ENCODE measurements at regions not wholly inside any gene's neighbourhood (a gene's known extent, or its start where the extent isn't known, plus 50 kb on each side); places are given as distances from the start of the nearest gene placed in this dataset.

- no peak for TF ChIP-seq CTCF (conservative IDR thresholded peaks at IDR 0.05; ENCODE audit: low read length)
- H3K4me3 ChIP-seq (ENCODE audit: low read length): no peak overlapping the region
- no peak for DNase-seq (ENCODE audit: low read depth)
Observed at GRCh38 chr4:165699055-165699454, 174.0 kb upstream of the TLL1 start.

- no peak for DNase-seq (ENCODE audit: low read depth)
- H3K4me3 ChIP-seq (ENCODE audit: low read length): no peak overlapping the region
- no peak for TF ChIP-seq CTCF (conservative IDR thresholded peaks at IDR 0.05; ENCODE audit: low read length)
Observed at GRCh38 chr4:165700855-165701254, 172.2 kb upstream of the TLL1 start.

- no peak for TF ChIP-seq CTCF (conservative IDR thresholded peaks at IDR 0.05; ENCODE audit: low read length)
- no peak for DNase-seq (ENCODE audit: low read depth)
- H3K4me3 ChIP-seq (ENCODE audit: low read length): no peak overlapping the region
Observed at GRCh38 chr4:165707128-165707527, 165.9 kb upstream of the TLL1 start.

- DNase-seq (ENCODE audit: low read depth): no peak
- no peak for TF ChIP-seq CTCF (conservative IDR thresholded peaks at IDR 0.05; ENCODE audit: low read length)
- H3K4me3 ChIP-seq (ENCODE audit: low read length): no peak overlapping the region
Observed at GRCh38 chr4:165709516-165709915, 163.5 kb upstream of the TLL1 start.

- no peak for DNase-seq (ENCODE audit: low read depth)
- H3K4me3 ChIP-seq (ENCODE audit: low read length): no peak overlapping the region
- TF ChIP-seq CTCF (conservative IDR thresholded peaks at IDR 0.05; ENCODE audit: low read length): no peak
Observed at GRCh38 chr4:165709973-165710526, 163.0 kb upstream of the TLL1 start.

GRCh38 chr4:165711436-165711835 lies 161.6 kb upstream of the TLL1 start:
- no peak for DNase-seq (ENCODE audit: low read depth)
- TF ChIP-seq CTCF (conservative IDR thresholded peaks at IDR 0.05; ENCODE audit: low read length): no peak
- no peak overlapping the region for H3K4me3 ChIP-seq (ENCODE audit: low read length)

DNA sequence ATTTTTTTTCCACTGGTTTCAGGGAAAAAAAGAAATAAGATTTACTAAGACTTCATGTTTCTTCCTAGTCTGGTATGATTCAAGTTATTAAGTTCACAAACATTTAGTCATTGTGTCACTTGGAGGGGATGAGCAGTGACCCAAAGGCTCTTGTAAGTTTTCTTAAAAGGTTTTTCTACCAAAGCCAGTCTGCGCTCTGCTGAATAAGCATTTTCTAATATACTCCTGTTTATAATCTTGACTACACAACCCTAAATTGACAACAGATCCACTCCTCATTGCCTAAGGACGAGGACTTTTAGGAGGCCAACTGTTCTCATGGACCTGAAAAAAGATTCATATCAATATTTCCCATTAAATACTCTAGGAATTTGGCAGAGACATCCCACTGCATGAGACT lies 161.1 kb upstream of the TLL1 start:
- no peak overlapping the region for H3K4me3 ChIP-seq (ENCODE audit: low read length)
- TF ChIP-seq CTCF (conservative IDR thresholded peaks at IDR 0.05; ENCODE audit: low read length): no peak
- DNase-seq (ENCODE audit: low read depth): no peak
